Panc1 (cell line): ENCODE measurements at regions not wholly inside any gene's neighbourhood (a gene's known extent, or its start where the extent isn't known, plus 50 kb on each side); places are given as distances from the start of the nearest gene placed in this dataset.

ENCODE experiments used
- POLR2AphosphoS5 ChIP-seq: IDR thresholded peaks from 2 replicates; pipeline ENCODE4 v1.6.1; 2012; ENCODE audit warnings: mild to moderate bottlenecking, low read depth, low read length, moderate library complexity
- SIN3A ChIP-seq: IDR thresholded peaks from 2 replicates; pipeline ENCODE4 v1.6.1; 2012; ENCODE audit warnings: low read depth, mild to moderate bottlenecking, low read length, moderate library complexity, borderline replicate concordance; ENCODE audit not compliant: insufficient read depth
- TF ChIP-seq, protein P1 (sequence below): fragments of 450-650 bp; IDR thresholded peaks from 2 replicates; pipeline ENCODE4 v1.5.1; 2017; ENCODE audit warnings: mild to moderate bottlenecking

DNA sequence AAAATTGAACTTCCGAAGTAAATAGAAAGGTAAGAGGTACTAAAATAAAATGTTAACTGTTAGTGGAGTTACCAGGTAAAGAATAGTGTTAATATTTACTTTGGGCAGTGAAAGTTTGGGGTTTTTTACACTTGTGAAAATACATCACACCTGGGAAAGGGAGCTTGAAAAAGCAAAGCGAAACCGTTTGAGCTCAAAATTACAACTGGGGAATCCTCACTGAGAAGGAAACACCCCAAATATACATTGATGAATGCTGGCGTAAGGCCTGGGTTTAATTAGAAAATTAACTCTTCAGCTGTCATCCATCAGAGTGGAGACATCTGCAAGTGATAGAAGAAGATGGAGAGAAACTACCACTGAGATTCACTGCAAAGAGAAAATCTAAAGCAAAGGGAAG lies 1153.0 kb downstream of the SLITRK5 start:
- TF ChIP-seq, protein P1, sequence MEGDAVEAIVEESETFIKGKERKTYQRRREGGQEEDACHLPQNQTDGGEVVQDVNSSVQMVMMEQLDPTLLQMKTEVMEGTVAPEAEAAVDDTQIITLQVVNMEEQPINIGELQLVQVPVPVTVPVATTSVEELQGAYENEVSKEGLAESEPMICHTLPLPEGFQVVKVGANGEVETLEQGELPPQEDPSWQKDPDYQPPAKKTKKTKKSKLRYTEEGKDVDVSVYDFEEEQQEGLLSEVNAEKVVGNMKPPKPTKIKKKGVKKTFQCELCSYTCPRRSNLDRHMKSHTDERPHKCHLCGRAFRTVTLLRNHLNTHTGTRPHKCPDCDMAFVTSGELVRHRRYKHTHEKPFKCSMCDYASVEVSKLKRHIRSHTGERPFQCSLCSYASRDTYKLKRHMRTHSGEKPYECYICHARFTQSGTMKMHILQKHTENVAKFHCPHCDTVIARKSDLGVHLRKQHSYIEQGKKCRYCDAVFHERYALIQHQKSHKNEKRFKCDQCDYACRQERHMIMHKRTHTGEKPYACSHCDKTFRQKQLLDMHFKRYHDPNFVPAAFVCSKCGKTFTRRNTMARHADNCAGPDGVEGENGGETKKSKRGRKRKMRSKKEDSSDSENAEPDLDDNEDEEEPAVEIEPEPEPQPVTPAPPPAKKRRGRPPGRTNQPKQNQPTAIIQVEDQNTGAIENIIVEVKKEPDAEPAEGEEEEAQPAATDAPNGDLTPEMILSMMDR: no peak
- TF ChIP-seq SIN3A (no peak), POLR2AphosphoS5 (no peak)
